NCI-H2227 (cell line): ENCODE measurements at regions not wholly inside any gene's neighbourhood (a gene's known extent, or its start where the extent isn't known, plus 50 kb on each side); places are given as distances from the start of the nearest gene placed in this dataset.

Source experiments
- DNase-seq: peaks from one replicate; lab custom pipeline; 2025; ENCODE audit not compliant: unreplicated experiment; lab: John Stamatoyannopoulos, UW

- no peak for DNase-seq
Observed at GRCh38 chr1:170219163-170219562, 73.4 kb downstream of the NTMT2 start.

- DNase-seq, result no peak
Observed at GRCh38 chr1:170221031-170221430, 75.3 kb downstream of the NTMT2 start.

GRCh38 chr1:170221495-170221894 is 75.7 kb downstream of the NTMT2 start:
- no peak for DNase-seq

- no peak for DNase-seq
Observed at GRCh38 chr1:170224469-170224868, 78.7 kb downstream of the NTMT2 start.

GRCh38 chr1:170225781-170226530 is 80.2 kb downstream of the NTMT2 start:
- DNase-seq, result no peak

GRCh38 chr1:170226767-170227166 is 81.0 kb downstream of the NTMT2 start:
- no peak for DNase-seq

- DNase-seq, result no peak
Observed at GRCh38 chr1:170230323-170230722, 84.6 kb downstream of the NTMT2 start.

GRCh38 chr1:170231662-170232061 is 85.9 kb downstream of the NTMT2 start:
- DNase-seq, result no peak

GRCh38 chr1:170238704-170239391 is 93.1 kb downstream of the NTMT2 start:
- DNase-seq, result no peak

GRCh38 chr1:170239445-170239844 is 93.7 kb downstream of the NTMT2 start:
- DNase-seq, result no peak

GRCh38 chr1:170240409-170240808 is 94.7 kb downstream of the NTMT2 start:
- DNase-seq, result no peak

- no peak for DNase-seq
Observed at GRCh38 chr1:170241266-170241851, 95.6 kb downstream of the NTMT2 start.

- DNase-seq, result no peak
Observed at GRCh38 chr1:170247751-170248521, 102.2 kb downstream of the NTMT2 start.

GRCh38 chr1:170250531-170251276 is 104.9 kb downstream of the NTMT2 start:
- no peak for DNase-seq

- no peak for DNase-seq
Observed at GRCh38 chr1:170252851-170253579, 107.3 kb downstream of the NTMT2 start.

GRCh38 chr1:170254371-170254770 is 108.6 kb downstream of the NTMT2 start:
- no peak for DNase-seq

GRCh38 chr1:170261669-170262068 is 115.9 kb downstream of the NTMT2 start:
- peak; percentile 80 for DNase-seq

GRCh38 chr1:170262276-170262939 is 116.6 kb downstream of the NTMT2 start:
- no peak for DNase-seq

GRCh38 chr1:170265234-170265633 is 119.5 kb downstream of the NTMT2 start:
- no peak for DNase-seq

GRCh38 chr1:170267317-170267716 is 121.6 kb downstream of the NTMT2 start:
- no peak for DNase-seq
